Suprapubic skin (tissue), 4 donors: ENCODE measurements at regions not wholly inside any gene's neighbourhood (a gene's known extent, or its start where the extent isn't known, plus 50 kb on each side); places are given as distances from the start of the nearest gene placed in this dataset.

Experiments
- CTCF ChIP-seq, 2 donors: fragments of 200-600 bp in 1 of 2; fragments of 450-650 bp in 1 of 2; sonication (generic) in 1 of 2; IDR thresholded peaks; one replicate each; pipeline ENCODE4 v1.5.1; 2016 to 2019; ENCODE audit warnings: antibody characterized with exemption in 2 of 2, mild to moderate bottlenecking in 1 of 2, moderate library complexity in 1 of 2
- EP300 ChIP-seq: sonication (generic); formaldehyde crosslinking; IDR thresholded peaks from one replicate; pipeline ENCODE4 v1.6.1; 2017; ENCODE audit warnings: antibody characterized with exemption
- POLR2A ChIP-seq, 2 donors: fragments of 450-650 bp; IDR thresholded peaks; one replicate each; pipeline ENCODE4 v1.6.1; 2017; ENCODE audit warnings: antibody characterized with exemption in 2 of 2, mild to moderate bottlenecking in 2 of 2, moderate library complexity in 2 of 2
- POLR2AphosphoS5 ChIP-seq, 3 donors: sonication (generic); formaldehyde crosslinking; IDR thresholded peaks; one replicate each; pipeline ENCODE4 v1.6.1; 2017; ENCODE audit warnings: antibody characterized with exemption in 3 of 3

GRCh38 chr6:84280639-84281038 lies 53.2 kb upstream of the CEP162 start:
- no peak for TF ChIP-seq CTCF (IDR thresholded peaks at IDR 0.05)
- no peak for TF ChIP-seq POLR2AphosphoS5 (IDR thresholded peaks at IDR 0.05)
- no peak for TF ChIP-seq EP300
- no peak for TF ChIP-seq POLR2A (IDR thresholded peaks at IDR 0.05)
